ENCODE measurements at regions not wholly inside any gene's neighbourhood (a gene's known extent, or its start where the extent isn't known, plus 50 kb on each side); places are given as distances from the start of the nearest gene placed in this dataset.
"Not testable (repeated sequence)": the region's sequence is repeated elsewhere in the genome, so short reads cannot be mapped to it uniquely, and the experiment has no call there.

GRCh38 chr6:15171026-15171425 lies 74.8 kb upstream of the JARID2 start:
- Histone ChIP-seq H3K27me3 (ENCODE audit: control insufficient read depth, insufficient read depth, low read length) (no peaks in the 10 kb centered on the region), H3K4me1 (ENCODE audit: control insufficient read depth, insufficient read depth, low read length) (peaks cover 22% of the 10 kb centered on the region), H3K9ac (ENCODE audit: low read depth, low read length) (no peak overlapping the region), H3K9me3 (ENCODE audit: control insufficient read depth, insufficient read depth, low read length) (no peaks in the 10 kb centered on the region), H3K36me3 (ENCODE audit: control insufficient read depth, insufficient read depth, low read length) (no peaks in the 10 kb centered on the region), H3K4me3 (ENCODE audit: low read depth, low read length) (no peak overlapping the region)

- H3K9me3 ChIP-seq (ENCODE audit: control insufficient read depth, insufficient read depth, low read length): no peaks in the 10 kb centered on the region
- H3K4me3 ChIP-seq (ENCODE audit: low read depth, low read length): no peak overlapping the region
- H3K27me3 ChIP-seq (ENCODE audit: control insufficient read depth, insufficient read depth, low read length): no peaks in the 10 kb centered on the region
- H3K4me1 ChIP-seq (ENCODE audit: control insufficient read depth, insufficient read depth, low read length): no peaks in the 10 kb centered on the region
- no peaks in the 10 kb centered on the region for H3K36me3 ChIP-seq (ENCODE audit: control insufficient read depth, insufficient read depth, low read length)
- no peak overlapping the region for H3K9ac ChIP-seq (ENCODE audit: low read depth, low read length)
Measured at GRCh38 chr6:15176816-15177370, 69.0 kb upstream of the JARID2 start.

GRCh38 chr6:15183979-15184378 lies 61.9 kb upstream of the JARID2 start:
- Histone ChIP-seq H3K36me3 (ENCODE audit: control insufficient read depth, insufficient read depth, low read length) (no peaks in the 10 kb centered on the region), H3K9ac (ENCODE audit: low read depth, low read length) (no peak overlapping the region), H3K4me1 (ENCODE audit: control insufficient read depth, insufficient read depth, low read length) (no peaks in the 10 kb centered on the region), H3K27me3 (ENCODE audit: control insufficient read depth, insufficient read depth, low read length) (no peaks in the 10 kb centered on the region), H3K4me3 (ENCODE audit: low read depth, low read length) (no peak overlapping the region), H3K9me3 (ENCODE audit: control insufficient read depth, insufficient read depth, low read length) (no peaks in the 10 kb centered on the region)

GRCh38 chr6:15184441-15184861 lies 61.4 kb upstream of the JARID2 start:
- Histone ChIP-seq H3K4me1 (ENCODE audit: control insufficient read depth, insufficient read depth, low read length) (no peaks in the 10 kb centered on the region), H3K9ac (ENCODE audit: low read depth, low read length) (no peak overlapping the region), H3K4me3 (ENCODE audit: low read depth, low read length) (no peak overlapping the region), H3K36me3 (ENCODE audit: control insufficient read depth, insufficient read depth, low read length) (no peaks in the 10 kb centered on the region), H3K27me3 (ENCODE audit: control insufficient read depth, insufficient read depth, low read length) (no peaks in the 10 kb centered on the region), H3K9me3 (ENCODE audit: control insufficient read depth, insufficient read depth, low read length) (no peaks in the 10 kb centered on the region)

- not testable (repeated sequence) for H3K9ac ChIP-seq (ENCODE audit: low read depth, low read length); H3K36me3 ChIP-seq (ENCODE audit: control insufficient read depth, insufficient read depth, low read length); H3K9me3 ChIP-seq (ENCODE audit: control insufficient read depth, insufficient read depth, low read length); H3K4me3 ChIP-seq (ENCODE audit: low read depth, low read length); H3K27me3 ChIP-seq (ENCODE audit: control insufficient read depth, insufficient read depth, low read length); H3K4me1 ChIP-seq (ENCODE audit: control insufficient read depth, insufficient read depth, low read length)
Measured at GRCh38 chr6:15185111-15185510, 60.8 kb upstream of the JARID2 start.

- not testable (repeated sequence) for H3K4me1 ChIP-seq (ENCODE audit: control insufficient read depth, insufficient read depth, low read length); H3K4me3 ChIP-seq (ENCODE audit: low read depth, low read length); H3K9me3 ChIP-seq (ENCODE audit: control insufficient read depth, insufficient read depth, low read length); H3K36me3 ChIP-seq (ENCODE audit: control insufficient read depth, insufficient read depth, low read length); H3K9ac ChIP-seq (ENCODE audit: low read depth, low read length); H3K27me3 ChIP-seq (ENCODE audit: control insufficient read depth, insufficient read depth, low read length)
Measured at GRCh38 chr6:15193451-15193850, 52.4 kb upstream of the JARID2 start.

- Histone ChIP-seq H3K27me3 (ENCODE audit: control insufficient read depth, insufficient read depth, low read length) (no peaks in the 10 kb centered on the region), H3K4me1 (ENCODE audit: control insufficient read depth, insufficient read depth, low read length) (no peaks in the 10 kb centered on the region), H3K9ac (ENCODE audit: low read depth, low read length) (no peak overlapping the region), H3K36me3 (ENCODE audit: control insufficient read depth, insufficient read depth, low read length) (no peaks in the 10 kb centered on the region), H3K9me3 (ENCODE audit: control insufficient read depth, insufficient read depth, low read length) (no peaks in the 10 kb centered on the region), H3K4me3 (ENCODE audit: low read depth, low read length) (no peak overlapping the region)
Measured at GRCh38 chr6:15194453-15194852, 51.4 kb upstream of the JARID2 start.
